GM19099 (cell line): ENCODE measurements at regions not wholly inside any gene's neighbourhood (a gene's known extent, or its start where the extent isn't known, plus 50 kb on each side); places are given as distances from the start of the nearest gene placed in this dataset.

Source experiments
- POLR2A ChIP-seq: IDR thresholded peaks from 3 replicates; pipeline ENCODE4 v1.6.1; 2011; ENCODE audit warnings: low read depth; ENCODE audit not compliant: insufficient read length; ENCODE audit errors: extremely low read depth

- no peak for TF ChIP-seq POLR2A
These were observed 403.3 kb upstream of the TNRC6C start for GRCh38 chr17:77555121-77555591.

GRCh38 chr17:77555741-77556291, 402.7 kb upstream of the TNRC6C start:
- TF ChIP-seq POLR2A, result no peak

GRCh38 chr17:77556383-77557061, 402.0 kb upstream of the TNRC6C start:
- no peak for TF ChIP-seq POLR2A

GRCh38 chr17:77558846-77559626, 399.5 kb upstream of the TNRC6C start:
- no peak for TF ChIP-seq POLR2A

GRCh38 chr17:77560381-77560780, 398.1 kb upstream of the TNRC6C start:
- TF ChIP-seq POLR2A, result no peak

- TF ChIP-seq POLR2A, result no peak
These were observed 397.7 kb upstream of the TNRC6C start for GRCh38 chr17:77560841-77561240.

- TF ChIP-seq POLR2A, result no peak
These were observed 394.9 kb upstream of the TNRC6C start for GRCh38 chr17:77563439-77564102.

GRCh38 chr17:77564278-77564920, 394.1 kb upstream of the TNRC6C start:
- no peak for TF ChIP-seq POLR2A

- TF ChIP-seq POLR2A, result no peak
These were observed 393.3 kb upstream of the TNRC6C start for GRCh38 chr17:77565166-77565565.

GRCh38 chr17:77566151-77566550, 392.4 kb upstream of the TNRC6C start:
- TF ChIP-seq POLR2A, result no peak

GRCh38 chr17:77566566-77567138, 391.9 kb upstream of the TNRC6C start:
- no peak for TF ChIP-seq POLR2A

GRCh38 chr17:77568540-77568939, 390.0 kb upstream of the TNRC6C start:
- no peak for TF ChIP-seq POLR2A

GRCh38 chr17:77569846-77570564, 388.5 kb upstream of the TNRC6C start:
- no peak for TF ChIP-seq POLR2A

- TF ChIP-seq POLR2A, result no peak
These were observed 388.0 kb upstream of the TNRC6C start for GRCh38 chr17:77570565-77570898.
